HEK293T (cell line): ENCODE measurements at regions not wholly inside any gene's neighbourhood (a gene's known extent, or its start where the extent isn't known, plus 50 kb on each side); places are given as distances from the start of the nearest gene placed in this dataset.

Source experiments
- ELF4 ChIP-seq: fragments of 450-650 bp; IDR thresholded peaks from 2 replicates; pipeline ENCODE4 v1.6.1; 2017; ENCODE audit warnings: antibody characterized with exemption
- LEF1 ChIP-seq: fragments of 450-650 bp; IDR thresholded peaks from 2 replicates; pipeline ENCODE4 v1.6.1; 2017; ENCODE audit warnings: mild to moderate bottlenecking, borderline replicate concordance
- NFRKB ChIP-seq: fragments of 450-650 bp; IDR thresholded peaks from 2 replicates; pipeline ENCODE4 v1.6.1; 2016; ENCODE audit warnings: mild to moderate bottlenecking, moderate library complexity
- SP1 ChIP-seq: fragments of 450-650 bp; IDR thresholded peaks from 2 replicates; pipeline ENCODE4 v1.6.1; 2017
- SUZ12 ChIP-seq: fragments of 450-650 bp; IDR thresholded peaks from 2 replicates; pipeline ENCODE4 v1.6.1; 2016; ENCODE audit warnings: mild to moderate bottlenecking
- TARDBP ChIP-seq: fragments of 450-650 bp; IDR thresholded peaks from 2 replicates; pipeline ENCODE4 v1.6.1; 2016

DNA sequence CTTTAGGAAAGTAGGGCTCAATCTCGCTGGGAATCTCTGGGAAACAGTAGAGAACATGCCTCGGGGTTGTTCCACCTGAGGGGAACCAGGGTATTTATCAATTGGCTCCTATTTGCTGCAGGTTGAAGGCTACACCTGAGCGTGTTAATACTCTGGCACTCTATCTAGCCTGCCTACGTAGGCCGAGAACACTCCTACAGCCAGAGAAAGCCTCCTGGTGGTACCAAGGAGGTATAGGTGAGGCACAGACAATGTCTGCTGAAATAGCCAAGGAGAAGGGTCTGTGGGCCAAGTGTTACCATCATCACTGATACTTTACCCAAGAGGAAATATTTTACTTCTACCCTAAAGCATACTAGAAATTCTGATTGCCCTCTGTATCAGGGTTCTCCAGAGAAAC, 341.0 kb upstream of the UBE2E2 start:
- TF ChIP-seq TARDBP (no peak), SUZ12 (no peak), SP1 (no peak), ELF4 (no peak), NFRKB (no peak), LEF1 (no peak)
